LNCaP clone FGC (cell line): ENCODE measurements at regions not wholly inside any gene's neighbourhood (a gene's known extent, or its start where the extent isn't known, plus 50 kb on each side); places are given as distances from the start of the nearest gene placed in this dataset.
"Not testable (repeated sequence)": the region's sequence is repeated elsewhere in the genome, so short reads cannot be mapped to it uniquely, and the experiment has no call there.

Experiments
- DNase-seq: peaks from one replicate; pipeline ENCODE4 v3.0.0-alpha.2; 2011; ENCODE audit warnings: low read depth
- H3K4me3 ChIP-seq: 2 replicates; pipeline ENCODE4 v1.5.1; 2011; ENCODE audit warnings: mild to moderate bottlenecking, low read depth, low read length, control low read depth
- TF ChIP-seq, protein P1 (sequence below): IDR thresholded peaks from 2 replicates; pipeline ENCODE4 v1.5.1; 2012; ENCODE audit warnings: mild to moderate bottlenecking; ENCODE audit not compliant: control insufficient read depth, insufficient read depth; ENCODE audit errors: extremely low read depth

DNA sequence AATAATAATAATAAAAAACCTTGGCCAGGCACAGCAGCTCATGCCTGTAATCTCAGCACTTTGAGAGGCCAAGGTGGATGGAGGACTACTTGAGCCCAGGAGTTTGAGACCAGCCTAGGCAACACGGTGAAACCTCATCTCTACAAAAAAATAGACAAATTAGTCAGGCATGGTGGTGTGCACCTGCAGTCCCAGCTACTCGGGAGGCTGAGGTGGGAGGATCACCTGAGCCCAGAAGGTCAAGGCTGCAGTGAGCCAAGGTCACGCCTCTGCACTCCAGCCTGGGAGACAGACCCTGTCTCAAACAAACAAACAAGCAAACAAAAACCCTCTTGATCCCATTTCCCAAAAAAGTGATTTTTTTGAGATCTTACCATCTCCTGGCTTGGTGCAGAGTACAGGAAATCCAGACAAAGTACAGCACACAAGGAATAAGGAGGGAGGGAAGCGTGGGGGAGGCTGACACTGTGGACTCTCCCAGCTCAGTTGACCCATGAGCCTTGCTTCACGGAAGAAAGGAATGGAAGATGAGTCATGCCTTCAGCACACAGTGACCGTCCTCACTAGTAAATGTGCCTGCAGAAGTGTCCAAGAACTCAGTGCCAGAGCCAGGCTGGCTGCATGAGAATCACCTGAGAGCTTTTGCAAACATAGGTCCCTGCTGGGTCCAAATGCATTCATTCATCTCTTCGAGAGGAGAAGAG is 136.9 kb downstream of the OTOP1 start:
- not testable (repeated sequence) for H3K4me3 ChIP-seq
- peak; percentile 7 for DNase-seq

DNA sequence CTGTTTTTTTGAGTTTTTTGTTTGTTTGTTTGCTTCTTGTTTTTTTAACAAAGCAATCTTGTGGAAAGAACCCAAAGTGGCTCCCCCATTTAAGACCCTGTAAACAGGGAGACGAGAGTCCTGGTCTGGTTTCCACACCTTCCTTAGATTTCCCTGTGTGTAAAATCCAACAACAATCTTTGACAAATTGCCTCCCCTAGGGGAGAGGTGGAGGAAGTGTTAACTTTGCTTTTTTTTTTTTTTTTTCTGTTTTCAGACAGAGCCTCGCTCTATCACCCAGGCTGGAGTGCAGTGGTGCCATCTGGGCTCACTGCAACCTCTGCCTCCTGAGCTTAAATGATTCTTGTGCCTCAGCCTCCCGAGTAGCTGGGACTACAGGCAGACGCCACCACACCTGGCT is 136.0 kb downstream of the OTOP1 start:
- H3K4me3 ChIP-seq, DNase-seq: not testable (repeated sequence)

DNA sequence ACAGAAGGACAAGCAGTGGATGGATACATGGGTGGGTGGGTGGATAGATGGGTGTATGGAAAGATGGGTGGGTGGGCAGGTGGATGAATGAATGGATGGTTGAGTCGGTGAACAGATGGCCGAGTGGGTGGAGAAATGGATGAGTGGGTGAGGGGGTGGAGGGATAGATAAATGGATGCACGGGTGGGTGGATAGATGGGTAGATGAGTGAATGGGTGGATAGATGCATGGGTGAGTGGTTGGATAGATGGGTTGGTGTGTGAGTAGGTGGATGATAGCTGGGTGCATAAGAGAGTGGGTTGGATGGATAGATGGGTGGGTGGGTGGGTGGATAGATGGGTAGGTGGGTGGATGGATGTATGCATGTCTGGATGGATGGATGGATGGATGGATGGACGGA is 134.6 kb downstream of the OTOP1 start:
- H3K4me3 ChIP-seq, DNase-seq: not testable (repeated sequence)

DNA sequence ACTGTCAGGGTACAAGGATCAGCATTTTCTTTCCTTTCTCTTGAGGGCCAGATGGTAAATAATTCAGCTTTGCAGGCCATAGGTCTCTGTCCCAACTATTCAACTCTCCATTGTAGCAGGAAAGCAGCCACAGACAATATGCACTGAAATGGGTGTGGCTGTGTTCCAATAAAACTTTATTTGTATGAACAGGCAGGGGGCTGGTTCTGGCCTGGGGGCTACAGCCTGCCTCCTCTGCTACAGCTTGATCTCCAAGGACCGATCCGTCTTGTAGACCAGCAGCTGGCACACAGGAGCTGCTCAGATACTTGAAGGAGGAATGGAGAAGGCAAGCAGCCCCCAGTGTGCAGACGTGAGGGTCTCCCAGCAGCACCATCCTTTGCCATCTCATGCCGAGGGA is 127.1 kb downstream of the OTOP1 start:
- DNase-seq, H3K4me3 ChIP-seq: not testable (repeated sequence)

DNA sequence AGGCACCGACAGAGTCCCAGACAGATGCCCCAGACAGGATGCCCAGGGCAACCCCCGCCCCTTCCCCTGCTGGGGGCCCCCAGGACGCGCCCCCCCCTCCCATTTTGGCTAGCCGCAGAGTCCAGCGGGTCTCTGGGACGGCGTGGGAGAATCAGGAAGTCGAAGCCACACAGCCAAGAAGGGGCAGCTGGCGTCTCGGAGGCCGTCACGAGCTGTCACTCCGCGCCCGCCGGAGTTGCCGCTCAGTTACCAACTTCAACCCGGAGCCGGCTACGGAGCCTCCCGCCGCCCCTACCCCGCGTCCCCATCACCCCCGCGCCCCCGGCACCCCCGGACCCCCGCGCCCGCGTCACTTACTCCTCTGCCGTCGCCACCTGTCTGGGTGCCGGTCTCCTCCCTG is 119.8 kb downstream of the OTOP1 start:
- not testable (repeated sequence) for DNase-seq
- peak overlapping the region; percentile 37; the same call in 1 of the 2 replicates for H3K4me3 ChIP-seq

DNA sequence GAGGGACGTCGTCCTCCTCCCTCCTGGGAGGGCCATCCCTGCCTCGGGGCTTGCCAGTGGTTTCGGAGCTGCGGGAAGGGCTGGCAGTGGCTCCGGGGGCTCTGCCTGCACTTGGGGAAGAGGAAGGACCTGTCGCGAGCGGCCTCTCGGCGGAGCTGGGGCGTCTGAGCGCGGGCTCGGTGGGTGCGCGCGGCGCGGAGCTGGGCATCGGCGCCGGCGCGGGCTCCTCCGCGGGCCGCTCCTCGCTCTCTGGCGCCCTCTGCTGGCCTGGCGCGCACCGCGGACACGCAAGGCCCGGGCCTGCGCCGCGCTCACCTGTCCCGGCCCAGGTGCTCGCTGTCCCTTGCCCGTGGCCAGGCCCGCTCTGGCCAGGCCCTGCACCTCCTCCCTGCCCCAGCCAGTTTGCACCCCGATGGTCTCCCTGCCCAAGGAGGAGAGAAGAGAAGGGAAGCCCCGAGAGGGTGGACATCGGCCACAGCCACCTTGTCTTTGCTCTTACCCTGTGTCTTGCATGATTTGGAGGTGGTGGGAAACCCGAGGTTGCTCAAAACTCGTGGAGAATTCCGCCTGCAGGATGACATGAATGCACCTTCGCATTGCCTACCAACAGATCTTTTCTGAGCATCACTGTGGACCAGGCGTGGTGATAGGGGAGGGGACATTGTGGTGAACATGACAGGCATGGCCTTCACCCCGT is 119.2 kb downstream of the OTOP1 start:
- H3K4me3 ChIP-seq: peak overlapping the region; percentile 37
- TF ChIP-seq, protein P1, sequence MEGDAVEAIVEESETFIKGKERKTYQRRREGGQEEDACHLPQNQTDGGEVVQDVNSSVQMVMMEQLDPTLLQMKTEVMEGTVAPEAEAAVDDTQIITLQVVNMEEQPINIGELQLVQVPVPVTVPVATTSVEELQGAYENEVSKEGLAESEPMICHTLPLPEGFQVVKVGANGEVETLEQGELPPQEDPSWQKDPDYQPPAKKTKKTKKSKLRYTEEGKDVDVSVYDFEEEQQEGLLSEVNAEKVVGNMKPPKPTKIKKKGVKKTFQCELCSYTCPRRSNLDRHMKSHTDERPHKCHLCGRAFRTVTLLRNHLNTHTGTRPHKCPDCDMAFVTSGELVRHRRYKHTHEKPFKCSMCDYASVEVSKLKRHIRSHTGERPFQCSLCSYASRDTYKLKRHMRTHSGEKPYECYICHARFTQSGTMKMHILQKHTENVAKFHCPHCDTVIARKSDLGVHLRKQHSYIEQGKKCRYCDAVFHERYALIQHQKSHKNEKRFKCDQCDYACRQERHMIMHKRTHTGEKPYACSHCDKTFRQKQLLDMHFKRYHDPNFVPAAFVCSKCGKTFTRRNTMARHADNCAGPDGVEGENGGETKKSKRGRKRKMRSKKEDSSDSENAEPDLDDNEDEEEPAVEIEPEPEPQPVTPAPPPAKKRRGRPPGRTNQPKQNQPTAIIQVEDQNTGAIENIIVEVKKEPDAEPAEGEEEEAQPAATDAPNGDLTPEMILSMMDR: peak; percentile 92
- DNase-seq: not testable (repeated sequence)

DNA sequence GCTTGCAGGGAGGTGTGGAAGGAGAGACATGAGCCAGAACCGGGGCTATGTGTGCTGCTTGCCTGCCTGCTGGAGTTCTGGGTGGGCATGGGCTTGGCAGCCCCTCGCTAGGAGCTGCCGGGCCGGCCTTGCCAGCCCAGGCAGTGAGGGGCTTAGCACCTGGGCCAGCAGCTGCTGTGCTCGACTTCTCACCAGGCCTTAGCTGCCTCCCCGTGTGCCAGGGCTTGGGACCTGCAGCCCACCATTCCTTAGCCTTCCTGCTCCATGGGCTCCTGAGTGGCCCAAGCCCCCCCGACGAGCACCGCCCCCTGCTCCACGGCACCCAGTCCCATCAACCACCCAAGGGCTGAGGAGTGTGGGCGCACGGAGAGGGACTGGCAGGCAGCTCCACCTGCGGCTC is 111.3 kb downstream of the OTOP1 start:
- not testable (repeated sequence) for DNase-seq, H3K4me3 ChIP-seq

DNA sequence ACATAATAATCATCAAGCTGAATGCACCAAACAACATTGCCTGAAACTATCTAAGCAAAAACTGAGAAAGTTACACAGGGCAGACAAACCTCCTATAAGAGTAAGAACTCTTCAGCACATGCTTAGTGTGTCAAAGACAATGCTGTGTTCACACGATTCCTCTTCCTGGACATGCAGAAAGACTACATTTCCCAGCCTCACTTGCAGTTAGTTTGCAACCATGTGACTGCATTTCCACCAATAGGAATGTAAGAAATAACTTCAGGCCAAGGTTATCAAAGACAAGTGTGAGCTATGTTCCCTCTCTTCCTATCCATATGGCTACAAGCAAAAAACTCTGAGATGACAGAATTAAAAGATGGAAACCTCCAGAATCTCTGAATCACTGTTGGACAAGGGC is 109.8 kb downstream of the OTOP1 start:
- peak; percentile 6 for DNase-seq
- H3K4me3 ChIP-seq: not testable (repeated sequence)

DNA sequence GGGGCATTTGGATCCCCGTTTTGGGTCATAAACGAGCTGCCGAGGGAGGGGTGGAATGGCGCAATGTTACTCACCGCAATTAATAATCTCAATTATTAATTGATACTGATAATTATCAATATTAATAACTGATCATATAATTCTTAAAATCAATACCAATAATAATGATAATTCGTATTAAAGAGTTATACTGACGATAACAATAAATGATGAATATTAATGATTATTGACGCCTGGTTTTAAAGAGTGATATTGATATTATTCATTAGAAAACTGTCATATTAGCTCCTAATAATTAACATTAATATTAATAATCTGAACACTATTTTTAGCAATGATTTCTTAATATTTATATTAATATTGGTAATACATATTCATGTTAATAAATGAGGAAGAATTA is 92.4 kb downstream of the OTOP1 start:
- H3K4me3 ChIP-seq, DNase-seq: not testable (repeated sequence)

DNA sequence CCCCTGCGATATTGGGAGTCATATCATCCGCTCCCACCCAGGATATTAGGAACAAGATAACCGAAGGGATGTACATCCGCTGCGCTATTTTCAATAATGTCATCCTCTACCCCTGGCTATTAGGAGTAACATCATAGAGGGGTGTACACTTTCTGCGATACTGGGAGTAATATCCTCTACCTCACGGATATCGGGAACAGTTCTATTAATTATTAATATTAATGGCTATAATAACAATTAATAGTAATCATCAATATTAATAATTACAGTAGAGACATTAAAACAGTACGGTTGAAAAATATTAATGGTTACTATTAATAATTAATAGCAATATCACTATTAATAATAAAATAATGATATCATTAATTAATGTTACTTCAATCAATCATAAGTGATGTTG is 90.1 kb downstream of the OTOP1 start:
- not testable (repeated sequence) for DNase-seq, H3K4me3 ChIP-seq
